Fibroblast of mammary gland (primary cell): ENCODE measurements at regions not wholly inside any gene's neighbourhood (a gene's known extent, or its start where the extent isn't known, plus 50 kb on each side); places are given as distances from the start of the nearest gene placed in this dataset.
A peak's percentile ranks its signal among the peaks of the same experiment; 100 is the strongest.

Experiments used
- DNase-seq: peaks from one replicate; pipeline ENCODE4 v3.0.0-alpha.2; 2010; ENCODE audit warnings: low read depth
- H3K4me3 ChIP-seq: 2 replicates; pipeline ENCODE4 v1.5.1; 2011; ENCODE audit warnings: low read depth, mild to moderate bottlenecking, low read length, moderate library complexity; ENCODE audit not compliant: control insufficient read depth
- CTCF ChIP-seq: conservative IDR thresholded peaks from 2 replicates; pipeline ENCODE4 v1.5.1; 2011; ENCODE audit warnings: low read depth, low read length, inconsistent platforms; ENCODE audit not compliant: control insufficient read depth, insufficient read depth

DNA sequence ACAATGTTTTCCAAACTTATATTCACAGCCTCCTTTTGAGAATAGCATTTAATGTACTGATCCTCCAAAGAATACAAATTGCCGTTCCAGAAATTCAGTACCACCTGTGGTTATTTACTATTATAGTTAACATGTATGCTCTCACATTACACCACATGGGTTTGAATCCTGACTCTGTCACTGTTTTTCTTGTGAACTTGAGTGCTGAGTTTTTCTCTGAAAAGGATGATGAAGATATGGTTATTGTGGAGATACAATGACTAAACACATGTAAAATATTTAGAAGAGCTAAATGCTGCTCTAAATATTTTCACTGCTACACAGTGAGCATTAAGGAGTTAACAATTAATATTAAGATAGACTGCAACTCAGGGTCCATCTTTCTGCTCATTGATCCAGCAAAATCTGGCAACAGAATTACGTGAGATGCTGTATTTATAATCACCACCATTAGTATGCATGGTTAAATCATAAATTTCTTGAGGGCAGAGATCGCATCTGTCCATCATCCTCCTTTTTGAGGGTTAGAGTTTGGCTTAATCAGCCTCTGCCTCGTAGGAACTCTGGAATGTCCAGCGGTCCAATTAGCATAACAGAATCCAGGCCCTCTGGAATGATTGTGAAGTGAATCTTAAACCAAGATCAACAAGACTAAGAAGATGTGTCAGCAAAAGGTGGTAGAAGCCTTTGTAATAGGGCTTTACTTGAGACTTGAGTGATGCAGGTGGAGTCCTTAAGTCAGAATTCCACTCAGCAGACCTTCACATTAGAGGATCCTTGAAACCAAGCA, 152.8 kb downstream of the MACC1 start:
- peak; percentile 14 for DNase-seq
- TF ChIP-seq CTCF, result no peak

DNA sequence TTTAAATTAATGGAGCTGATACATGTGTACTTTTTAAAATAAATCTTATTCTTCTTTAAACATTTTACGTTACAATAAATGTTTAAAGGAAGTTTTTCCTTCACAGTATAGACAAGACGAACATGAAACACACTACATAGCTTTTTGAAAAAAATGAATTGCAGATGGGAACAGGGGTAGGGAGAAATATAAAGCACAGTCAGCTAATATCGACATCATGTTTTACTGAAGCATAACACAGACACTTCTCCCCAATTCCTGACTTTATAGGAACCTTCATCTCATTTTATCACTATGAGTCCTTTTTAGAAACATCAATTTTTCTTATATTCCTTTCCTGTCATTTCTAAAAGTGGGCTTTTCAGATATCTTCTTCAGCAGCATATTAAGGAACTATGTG, 153.5 kb downstream of the MACC1 start:
- DNase-seq, result no peak
- H3K4me3 ChIP-seq, result no peak overlapping the region
- no peak for TF ChIP-seq CTCF

More for the DNA sequence above, 152.8 kb downstream of the MACC1 start:
- no peak overlapping the region for H3K4me3 ChIP-seq

DNA sequence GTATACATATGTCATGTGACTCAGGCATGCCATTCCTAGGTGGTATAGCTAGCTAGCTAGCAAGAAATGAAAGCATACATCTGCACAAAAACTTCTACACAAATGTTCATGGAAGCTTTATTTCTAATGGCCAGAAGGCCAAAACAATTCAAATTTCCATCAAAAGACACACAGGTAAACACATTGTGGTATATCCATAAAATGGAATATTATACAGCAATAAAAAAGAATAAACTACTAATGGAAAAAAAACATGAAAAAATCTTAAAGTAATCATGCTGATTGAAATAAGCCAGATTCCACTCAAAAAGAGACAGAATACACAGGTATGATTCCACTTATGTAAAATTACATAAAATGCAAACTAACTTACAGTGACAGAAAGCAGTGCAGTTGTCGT, 154.3 kb downstream of the MACC1 start:
- DNase-seq, result no peak
- no peak overlapping the region for H3K4me3 ChIP-seq
- no peak for TF ChIP-seq CTCF

DNA sequence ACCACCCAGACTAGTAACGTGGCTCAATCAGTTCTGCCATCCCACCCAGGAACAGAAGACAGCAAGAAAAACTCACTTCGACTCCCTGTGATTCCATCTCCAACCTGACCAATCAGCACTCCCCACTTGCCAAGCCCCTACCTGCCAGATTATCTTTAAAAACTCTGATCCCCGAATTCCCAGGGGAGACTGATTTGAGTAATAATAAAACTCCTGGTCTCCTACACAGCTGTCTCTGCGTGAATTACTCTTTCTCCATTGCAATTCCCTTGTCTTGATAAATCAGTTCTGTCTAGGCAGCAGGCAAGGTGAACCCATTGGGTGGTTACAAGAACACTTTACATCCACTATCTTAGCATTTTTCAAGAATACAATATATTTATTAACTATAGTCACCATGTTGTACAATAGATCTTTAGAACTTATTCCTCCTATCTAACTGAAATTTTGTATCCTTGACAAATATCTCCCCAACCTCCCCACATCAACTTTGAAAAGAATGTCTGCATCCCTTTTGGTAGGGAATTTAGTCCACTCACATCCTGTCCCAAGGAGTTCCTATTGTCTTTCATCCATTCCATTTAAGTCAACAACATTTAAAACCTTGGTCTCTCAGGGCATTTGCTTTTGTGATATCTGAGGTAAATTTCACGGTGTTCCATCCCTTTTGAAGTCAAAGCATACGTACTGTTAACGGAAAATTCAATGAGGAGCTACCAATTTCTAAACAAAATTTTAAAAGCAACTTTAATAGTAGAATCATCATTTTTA, 163.7 kb downstream of the MACC1 start:
- no peak for TF ChIP-seq CTCF
- no peak for DNase-seq
- no peak overlapping the region for H3K4me3 ChIP-seq

GRCh38 chr7:20050241-20050966, 166.8 kb downstream of the MACC1 start:
- DNase-seq, result no peak
- no peak overlapping the region for H3K4me3 ChIP-seq
- TF ChIP-seq CTCF, result no peak

DNA sequence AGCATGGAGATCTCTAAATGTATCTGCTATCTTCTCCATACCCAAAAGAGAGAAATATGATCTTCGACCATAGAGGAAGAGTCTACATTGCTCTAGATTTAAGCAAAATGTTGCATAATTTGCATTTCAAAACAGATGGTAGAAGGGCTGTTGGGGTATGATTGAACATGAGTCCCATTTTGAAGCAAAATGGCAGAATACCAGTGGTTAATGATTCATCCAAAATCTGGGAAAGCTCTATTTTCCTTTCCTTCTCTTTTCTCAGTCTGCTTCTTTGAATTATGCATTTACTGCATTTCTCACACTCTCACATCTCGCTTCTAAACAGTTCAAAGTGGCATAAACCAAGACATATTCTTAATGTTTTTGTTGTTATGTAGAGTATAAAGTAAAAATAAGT, 178.5 kb downstream of the MACC1 start:
- H3K4me3 ChIP-seq, result no peak overlapping the region
- peak; percentile 35 for DNase-seq
- TF ChIP-seq CTCF, result no peak
